K562 (cell line): ENCODE measurements at regions not wholly inside any gene's neighbourhood (a gene's known extent, or its start where the extent isn't known, plus 50 kb on each side); places are given as distances from the start of the nearest gene placed in this dataset.

Experiments
- CBX8 ChIP-seq: fragments of 200-600 bp; sonication (generic); IDR thresholded peaks from 2 replicates; pipeline ENCODE4 v1.6.1; 2012; ENCODE audit warnings: borderline replicate concordance, mixed run types, low read depth, mild to moderate bottlenecking, moderate library complexity, mixed read lengths, low read length, control low read depth, inconsistent platforms; ENCODE audit not compliant: poor library complexity, severe bottlenecking; ENCODE audit errors: extremely low read depth
- CHD4 ChIP-seq: fragments of 200-600 bp; sonication (generic); IDR thresholded peaks from 3 replicates; pipeline ENCODE4 v1.6.1; 2012; ENCODE audit warnings: low read depth, mild to moderate bottlenecking, mixed read lengths, low read length, inconsistent platforms; ENCODE audit not compliant: insufficient read depth, insufficient replicate concordance, poor library complexity, severe bottlenecking
- FOS ChIP-seq: IDR thresholded peaks from 3 replicates; pipeline ENCODE4 v1.6.1; 2011; ENCODE audit not compliant: insufficient read length; ENCODE audit errors: extremely low read depth
- GTF2E2 ChIP-seq: fragments of 200-800 bp; sonication (Bioruptor generic); IDR thresholded peaks from 2 replicates; pipeline ENCODE4 v1.6.1; 2016; ENCODE audit warnings: missing genetic modification characterization, missing compliant biosample characterization
- MAFK ChIP-seq: IDR thresholded peaks from 2 replicates; pipeline ENCODE4 v1.6.1; 2011; ENCODE audit warnings: low read length, improper control_type of control experiment
- TAF15 ChIP-seq: fragments of 200-400 bp; formaldehyde crosslinking; IDR thresholded peaks from 2 replicates; pipeline ENCODE4 v1.6.1; 2017; ENCODE audit warnings: mild to moderate bottlenecking, low read depth, low read length, moderate library complexity
- ZNF133 ChIP-seq: fragments of 250-450 bp; sonication (Bioruptor Pico); IDR thresholded peaks from 2 replicates; pipeline ENCODE4 v1.4.0; 2020; ENCODE audit warnings: mild to moderate bottlenecking
- ZNF3 ChIP-seq: fragments of 250-450 bp; sonication (Bioruptor Pico); IDR thresholded peaks from 2 replicates; pipeline ENCODE4 v1.5.0; 2021; ENCODE audit warnings: mild to moderate bottlenecking, moderate library complexity
- TF ChIP-seq, protein P1 (sequence below): fragments of 200-600 bp; sonication (generic); IDR thresholded peaks from one replicate; pipeline ENCODE4 v1.6.1; 2012; ENCODE audit warnings: mild to moderate bottlenecking, low read depth, low read length, inconsistent platforms
- TF ChIP-seq, protein P2 (sequence below): sonication (generic); formaldehyde crosslinking; IDR thresholded peaks from 2 replicates; pipeline ENCODE4 v1.8.1; 2023; ENCODE audit warnings: missing genetic modification reagents, mild to moderate bottlenecking, borderline replicate concordance

DNA sequence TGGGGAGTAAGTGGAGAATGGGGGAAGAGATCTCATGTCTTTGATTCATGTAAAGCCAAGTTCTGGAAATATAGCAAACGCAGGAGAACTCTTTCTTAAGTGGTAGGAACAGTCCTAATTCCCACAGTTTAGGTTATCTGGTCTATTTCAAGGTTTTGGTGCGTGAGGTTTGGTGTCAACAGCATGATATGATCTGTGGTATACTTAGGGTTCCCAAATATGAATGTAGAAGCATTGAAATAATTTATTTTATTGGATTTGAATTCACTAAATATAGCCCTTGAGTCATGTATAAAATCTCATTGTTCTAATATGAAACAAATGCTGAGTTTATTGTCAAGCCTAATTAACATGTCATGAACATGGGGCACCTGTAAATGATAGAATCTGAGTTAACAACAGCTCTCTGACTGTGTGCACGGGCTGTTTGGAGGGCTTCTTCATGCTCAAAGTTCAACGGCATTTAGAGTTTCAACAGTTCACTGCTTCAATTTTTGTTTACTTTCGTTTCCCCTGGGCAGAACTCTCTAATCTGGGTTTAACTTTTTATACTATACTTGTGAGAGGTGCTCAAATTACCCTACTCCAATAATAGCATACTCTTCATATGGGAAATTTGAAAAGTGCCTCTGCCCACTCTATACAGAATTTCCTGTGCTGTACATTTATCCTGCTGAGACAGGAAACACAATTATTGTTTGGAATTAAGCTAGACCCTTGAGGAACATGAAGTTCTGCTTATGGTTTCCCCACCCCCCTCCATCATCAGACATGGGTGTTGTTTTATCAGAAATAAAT lies 236.3 kb upstream of the ZNF217 start (continued):
- TF ChIP-seq, protein P1, sequence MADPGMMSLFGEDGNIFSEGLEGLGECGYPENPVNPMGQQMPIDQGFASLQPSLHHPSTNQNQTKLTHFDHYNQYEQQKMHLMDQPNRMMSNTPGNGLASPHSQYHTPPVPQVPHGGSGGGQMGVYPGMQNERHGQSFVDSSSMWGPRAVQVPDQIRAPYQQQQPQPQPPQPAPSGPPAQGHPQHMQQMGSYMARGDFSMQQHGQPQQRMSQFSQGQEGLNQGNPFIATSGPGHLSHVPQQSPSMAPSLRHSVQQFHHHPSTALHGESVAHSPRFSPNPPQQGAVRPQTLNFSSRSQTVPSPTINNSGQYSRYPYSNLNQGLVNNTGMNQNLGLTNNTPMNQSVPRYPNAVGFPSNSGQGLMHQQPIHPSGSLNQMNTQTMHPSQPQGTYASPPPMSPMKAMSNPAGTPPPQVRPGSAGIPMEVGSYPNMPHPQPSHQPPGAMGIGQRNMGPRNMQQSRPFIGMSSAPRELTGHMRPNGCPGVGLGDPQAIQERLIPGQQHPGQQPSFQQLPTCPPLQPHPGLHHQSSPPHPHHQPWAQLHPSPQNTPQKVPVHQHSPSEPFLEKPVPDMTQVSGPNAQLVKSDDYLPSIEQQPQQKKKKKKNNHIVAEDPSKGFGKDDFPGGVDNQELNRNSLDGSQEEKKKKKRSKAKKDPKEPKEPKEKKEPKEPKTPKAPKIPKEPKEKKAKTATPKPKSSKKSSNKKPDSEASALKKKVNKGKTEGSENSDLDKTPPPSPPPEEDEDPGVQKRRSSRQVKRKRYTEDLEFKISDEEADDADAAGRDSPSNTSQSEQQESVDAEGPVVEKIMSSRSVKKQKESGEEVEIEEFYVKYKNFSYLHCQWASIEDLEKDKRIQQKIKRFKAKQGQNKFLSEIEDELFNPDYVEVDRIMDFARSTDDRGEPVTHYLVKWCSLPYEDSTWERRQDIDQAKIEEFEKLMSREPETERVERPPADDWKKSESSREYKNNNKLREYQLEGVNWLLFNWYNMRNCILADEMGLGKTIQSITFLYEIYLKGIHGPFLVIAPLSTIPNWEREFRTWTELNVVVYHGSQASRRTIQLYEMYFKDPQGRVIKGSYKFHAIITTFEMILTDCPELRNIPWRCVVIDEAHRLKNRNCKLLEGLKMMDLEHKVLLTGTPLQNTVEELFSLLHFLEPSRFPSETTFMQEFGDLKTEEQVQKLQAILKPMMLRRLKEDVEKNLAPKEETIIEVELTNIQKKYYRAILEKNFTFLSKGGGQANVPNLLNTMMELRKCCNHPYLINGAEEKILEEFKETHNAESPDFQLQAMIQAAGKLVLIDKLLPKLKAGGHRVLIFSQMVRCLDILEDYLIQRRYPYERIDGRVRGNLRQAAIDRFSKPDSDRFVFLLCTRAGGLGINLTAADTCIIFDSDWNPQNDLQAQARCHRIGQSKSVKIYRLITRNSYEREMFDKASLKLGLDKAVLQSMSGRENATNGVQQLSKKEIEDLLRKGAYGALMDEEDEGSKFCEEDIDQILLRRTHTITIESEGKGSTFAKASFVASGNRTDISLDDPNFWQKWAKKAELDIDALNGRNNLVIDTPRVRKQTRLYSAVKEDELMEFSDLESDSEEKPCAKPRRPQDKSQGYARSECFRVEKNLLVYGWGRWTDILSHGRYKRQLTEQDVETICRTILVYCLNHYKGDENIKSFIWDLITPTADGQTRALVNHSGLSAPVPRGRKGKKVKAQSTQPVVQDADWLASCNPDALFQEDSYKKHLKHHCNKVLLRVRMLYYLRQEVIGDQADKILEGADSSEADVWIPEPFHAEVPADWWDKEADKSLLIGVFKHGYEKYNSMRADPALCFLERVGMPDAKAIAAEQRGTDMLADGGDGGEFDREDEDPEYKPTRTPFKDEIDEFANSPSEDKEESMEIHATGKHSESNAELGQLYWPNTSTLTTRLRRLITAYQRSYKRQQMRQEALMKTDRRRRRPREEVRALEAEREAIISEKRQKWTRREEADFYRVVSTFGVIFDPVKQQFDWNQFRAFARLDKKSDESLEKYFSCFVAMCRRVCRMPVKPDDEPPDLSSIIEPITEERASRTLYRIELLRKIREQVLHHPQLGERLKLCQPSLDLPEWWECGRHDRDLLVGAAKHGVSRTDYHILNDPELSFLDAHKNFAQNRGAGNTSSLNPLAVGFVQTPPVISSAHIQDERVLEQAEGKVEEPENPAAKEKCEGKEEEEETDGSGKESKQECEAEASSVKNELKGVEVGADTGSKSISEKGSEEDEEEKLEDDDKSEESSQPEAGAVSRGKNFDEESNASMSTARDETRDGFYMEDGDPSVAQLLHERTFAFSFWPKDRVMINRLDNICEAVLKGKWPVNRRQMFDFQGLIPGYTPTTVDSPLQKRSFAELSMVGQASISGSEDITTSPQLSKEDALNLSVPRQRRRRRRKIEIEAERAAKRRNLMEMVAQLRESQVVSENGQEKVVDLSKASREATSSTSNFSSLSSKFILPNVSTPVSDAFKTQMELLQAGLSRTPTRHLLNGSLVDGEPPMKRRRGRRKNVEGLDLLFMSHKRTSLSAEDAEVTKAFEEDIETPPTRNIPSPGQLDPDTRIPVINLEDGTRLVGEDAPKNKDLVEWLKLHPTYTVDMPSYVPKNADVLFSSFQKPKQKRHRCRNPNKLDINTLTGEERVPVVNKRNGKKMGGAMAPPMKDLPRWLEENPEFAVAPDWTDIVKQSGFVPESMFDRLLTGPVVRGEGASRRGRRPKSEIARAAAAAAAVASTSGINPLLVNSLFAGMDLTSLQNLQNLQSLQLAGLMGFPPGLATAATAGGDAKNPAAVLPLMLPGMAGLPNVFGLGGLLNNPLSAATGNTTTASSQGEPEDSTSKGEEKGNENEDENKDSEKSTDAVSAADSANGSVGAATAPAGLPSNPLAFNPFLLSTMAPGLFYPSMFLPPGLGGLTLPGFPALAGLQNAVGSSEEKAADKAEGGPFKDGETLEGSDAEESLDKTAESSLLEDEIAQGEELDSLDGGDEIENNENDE = no peak
- TF ChIP-seq GTF2E2 (tag) = no peak
- TF ChIP-seq ZNF3 (CRISPR knock-in tag) = no peak
- TF ChIP-seq MAFK = no peak
- no peak for TF ChIP-seq CHD4
- no peak for TF ChIP-seq TAF15
- TF ChIP-seq, protein P2, sequence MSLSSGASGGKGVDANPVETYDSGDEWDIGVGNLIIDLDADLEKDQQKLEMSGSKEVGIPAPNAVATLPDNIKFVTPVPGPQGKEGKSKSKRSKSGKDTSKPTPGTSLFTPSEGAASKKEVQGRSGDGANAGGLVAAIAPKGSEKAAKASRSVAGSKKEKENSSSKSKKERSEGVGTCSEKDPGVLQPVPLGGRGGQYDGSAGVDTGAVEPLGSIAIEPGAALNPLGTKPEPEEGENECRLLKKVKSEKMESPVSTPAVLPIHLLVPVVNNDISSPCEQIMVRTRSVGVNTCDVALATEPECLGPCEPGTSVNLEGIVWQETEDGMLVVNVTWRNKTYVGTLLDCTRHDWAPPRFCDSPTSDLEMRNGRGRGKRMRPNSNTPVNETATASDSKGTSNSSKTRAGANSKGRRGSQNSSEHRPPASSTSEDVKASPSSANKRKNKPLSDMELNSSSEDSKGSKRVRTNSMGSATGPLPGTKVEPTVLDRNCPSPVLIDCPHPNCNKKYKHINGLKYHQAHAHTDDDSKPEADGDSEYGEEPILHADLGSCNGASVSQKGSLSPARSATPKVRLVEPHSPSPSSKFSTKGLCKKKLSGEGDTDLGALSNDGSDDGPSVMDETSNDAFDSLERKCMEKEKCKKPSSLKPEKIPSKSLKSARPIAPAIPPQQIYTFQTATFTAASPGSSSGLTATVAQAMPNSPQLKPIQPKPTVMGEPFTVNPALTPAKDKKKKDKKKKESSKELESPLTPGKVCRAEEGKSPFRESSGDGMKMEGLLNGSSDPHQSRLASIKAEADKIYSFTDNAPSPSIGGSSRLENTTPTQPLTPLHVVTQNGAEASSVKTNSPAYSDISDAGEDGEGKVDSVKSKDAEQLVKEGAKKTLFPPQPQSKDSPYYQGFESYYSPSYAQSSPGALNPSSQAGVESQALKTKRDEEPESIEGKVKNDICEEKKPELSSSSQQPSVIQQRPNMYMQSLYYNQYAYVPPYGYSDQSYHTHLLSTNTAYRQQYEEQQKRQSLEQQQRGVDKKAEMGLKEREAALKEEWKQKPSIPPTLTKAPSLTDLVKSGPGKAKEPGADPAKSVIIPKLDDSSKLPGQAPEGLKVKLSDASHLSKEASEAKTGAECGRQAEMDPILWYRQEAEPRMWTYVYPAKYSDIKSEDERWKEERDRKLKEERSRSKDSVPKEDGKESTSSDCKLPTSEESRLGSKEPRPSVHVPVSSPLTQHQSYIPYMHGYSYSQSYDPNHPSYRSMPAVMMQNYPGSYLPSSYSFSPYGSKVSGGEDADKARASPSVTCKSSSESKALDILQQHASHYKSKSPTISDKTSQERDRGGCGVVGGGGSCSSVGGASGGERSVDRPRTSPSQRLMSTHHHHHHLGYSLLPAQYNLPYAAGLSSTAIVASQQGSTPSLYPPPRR (CRISPR knock-in tag) = no peak
- no peak for TF ChIP-seq FOS
- no peak for TF ChIP-seq ZNF133 (CRISPR knock-in tag)
- TF ChIP-seq CBX8 = no peak
